ENCODE measurements at regions not wholly inside any gene's neighbourhood (a gene's known extent, or its start where the extent isn't known, plus 50 kb on each side); places are given as distances from the start of the nearest gene placed in this dataset.

DNA sequence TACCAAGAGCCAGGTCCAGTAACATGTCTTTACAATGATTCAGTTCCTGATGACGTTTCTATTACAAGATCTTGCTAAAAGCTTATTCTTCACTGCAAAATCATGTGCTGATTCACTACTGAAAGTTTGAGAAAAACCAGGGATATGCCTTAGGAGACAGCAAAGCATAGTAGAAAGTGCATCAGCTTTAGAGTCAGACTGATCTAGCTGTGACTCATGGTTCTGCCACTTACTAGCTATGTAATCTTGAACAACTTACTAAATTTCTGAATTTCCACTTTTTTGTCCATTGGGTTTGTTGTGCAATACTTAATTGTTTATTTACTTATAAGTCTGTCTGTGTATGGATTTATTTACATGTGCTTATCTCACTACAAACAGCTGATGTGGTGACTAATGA is 198.5 kb upstream of the RSPO3 start:
- H3K4me3 ChIP-seq = no peak overlapping the region
- peak overlapping the region; percentile 32 for H3K27ac ChIP-seq
- H3K36me3 ChIP-seq = no peaks in the 10 kb centered on the region
- H3K9me3 ChIP-seq (replicated peaks) = no peaks in the 10 kb centered on the region
- H3K27me3 ChIP-seq (replicated peaks) = no peaks in the 10 kb centered on the region; the same call in 1 of the 2 replicates
- peaks cover 15% of the 10 kb centered on the region for H3K4me1 ChIP-seq (replicated peaks)
- peak; percentile 41 to 66 for DNase-seq (ENCODE audit: low read depth in 1 of 2, low spot score in 2 of 2)

DNA sequence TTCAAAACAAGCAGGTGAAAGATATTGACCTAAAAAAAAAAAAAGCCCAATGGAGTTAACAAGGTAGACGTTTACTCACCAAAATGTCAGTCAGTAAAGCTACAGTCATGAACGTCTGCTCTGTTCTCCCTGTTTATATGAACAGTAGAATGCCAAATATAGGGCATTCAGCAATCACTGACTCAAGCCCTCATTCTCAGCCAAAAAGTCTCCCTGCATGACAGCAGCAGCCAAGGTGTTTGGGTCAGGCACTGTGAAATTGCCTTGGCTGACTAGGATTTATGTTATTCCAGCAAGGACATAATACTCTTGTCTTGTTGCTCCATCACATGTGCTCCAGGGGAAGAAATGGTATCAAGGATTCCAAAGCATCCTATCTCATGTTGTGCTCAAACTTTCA is 194.7 kb upstream of the RSPO3 start:
- H3K4me3 ChIP-seq = no peak overlapping the region
- H3K4me1 ChIP-seq (replicated peaks) = peaks cover 15% of the 10 kb centered on the region
- no peak for DNase-seq (ENCODE audit: low read depth in 1 of 2, low spot score in 2 of 2)
- H3K36me3 ChIP-seq = no peaks in the 10 kb centered on the region
- no peaks in the 10 kb centered on the region; the same call in 1 of the 2 replicates for H3K27me3 ChIP-seq (replicated peaks)
- no peaks in the 10 kb centered on the region for H3K9me3 ChIP-seq (replicated peaks)
- no peak overlapping the region for H3K27ac ChIP-seq

DNA sequence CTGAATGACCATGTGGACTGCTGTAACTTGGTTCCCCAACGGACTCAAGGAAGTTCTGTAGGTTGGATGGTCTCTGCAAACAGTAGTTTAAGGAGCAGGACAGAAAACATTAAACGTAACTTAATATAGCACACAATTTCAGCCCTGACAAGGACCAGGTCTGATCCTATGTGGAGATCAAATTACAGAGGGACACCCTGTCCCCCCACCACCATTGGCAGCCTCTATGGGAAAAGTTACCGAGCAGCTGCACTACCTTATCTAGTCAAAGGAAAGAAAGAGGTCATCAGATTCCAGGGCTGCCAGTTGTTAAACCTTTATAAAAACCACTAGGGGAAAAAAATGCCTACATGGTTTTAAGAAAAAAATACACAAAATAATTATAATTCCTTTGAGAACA is 191.5 kb upstream of the RSPO3 start:
- no peak for DNase-seq (ENCODE audit: low read depth in 1 of 2, low spot score in 2 of 2)
- H3K27me3 ChIP-seq (replicated peaks) = no peaks in the 10 kb centered on the region; the same call in 1 of the 2 replicates
- no peaks in the 10 kb centered on the region for H3K4me1 ChIP-seq (replicated peaks)
- H3K9me3 ChIP-seq (replicated peaks) = no peaks in the 10 kb centered on the region
- H3K36me3 ChIP-seq = no peaks in the 10 kb centered on the region
- no peak overlapping the region for H3K27ac ChIP-seq
- no peak overlapping the region for H3K4me3 ChIP-seq

DNA sequence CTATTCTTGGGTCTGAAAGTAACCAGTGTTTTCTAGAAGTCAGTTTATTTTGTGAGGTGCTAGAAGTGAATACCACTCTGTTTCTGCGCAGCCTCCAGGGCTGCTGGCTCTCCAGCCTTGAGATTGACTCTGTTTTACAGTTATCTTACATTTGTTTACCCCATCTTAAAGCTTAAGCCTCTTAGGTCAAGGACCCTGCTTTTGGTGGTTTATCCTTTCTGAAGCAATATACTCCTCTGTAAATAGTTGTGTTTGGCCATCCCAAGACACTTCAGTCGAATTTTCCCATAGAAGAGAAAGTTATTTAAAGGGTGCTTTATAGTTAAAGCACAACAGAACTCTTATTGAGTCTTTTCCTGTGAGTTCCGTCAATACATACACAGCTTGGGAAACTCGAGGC is 190.6 kb upstream of the RSPO3 start:
- no peak overlapping the region for H3K27ac ChIP-seq
- no peaks in the 10 kb centered on the region; the same call in 1 of the 2 replicates for H3K27me3 ChIP-seq (replicated peaks)
- no peak for DNase-seq (ENCODE audit: low read depth in 1 of 2, low spot score in 2 of 2)
- H3K36me3 ChIP-seq = no peaks in the 10 kb centered on the region
- H3K4me1 ChIP-seq (replicated peaks) = no peaks in the 10 kb centered on the region
- no peaks in the 10 kb centered on the region for H3K9me3 ChIP-seq (replicated peaks)
- no peak overlapping the region for H3K4me3 ChIP-seq

DNA sequence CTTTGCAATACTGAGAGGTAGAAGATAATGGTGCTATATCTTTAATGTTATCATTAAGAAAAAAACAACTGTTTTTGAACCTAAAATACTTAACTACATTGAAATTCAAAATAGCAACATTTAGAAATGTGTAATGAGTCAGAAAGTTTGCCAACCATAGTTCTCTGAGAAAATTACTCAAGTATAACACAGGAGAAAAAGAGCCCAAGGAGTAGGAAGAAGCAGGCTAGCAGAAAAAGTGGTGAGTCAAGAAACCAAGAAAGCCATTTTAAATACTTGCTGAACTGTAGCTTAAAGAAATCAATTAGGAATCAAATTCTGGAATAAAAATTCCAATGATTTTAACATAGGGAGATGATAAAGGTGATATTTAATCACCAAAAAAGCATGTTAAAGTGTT is 181.0 kb upstream of the RSPO3 start:
- no peak overlapping the region for H3K4me3 ChIP-seq
- H3K4me1 ChIP-seq (replicated peaks) = no peaks in the 10 kb centered on the region
- peaks cover 6% of the 10 kb centered on the region for H3K27me3 ChIP-seq (replicated peaks)
- no peaks in the 10 kb centered on the region for H3K36me3 ChIP-seq
- no peak overlapping the region for H3K27ac ChIP-seq
- no peaks in the 10 kb centered on the region for H3K9me3 ChIP-seq (replicated peaks)
- DNase-seq (ENCODE audit: low read depth in 1 of 2, low spot score in 2 of 2) = no peak

DNA sequence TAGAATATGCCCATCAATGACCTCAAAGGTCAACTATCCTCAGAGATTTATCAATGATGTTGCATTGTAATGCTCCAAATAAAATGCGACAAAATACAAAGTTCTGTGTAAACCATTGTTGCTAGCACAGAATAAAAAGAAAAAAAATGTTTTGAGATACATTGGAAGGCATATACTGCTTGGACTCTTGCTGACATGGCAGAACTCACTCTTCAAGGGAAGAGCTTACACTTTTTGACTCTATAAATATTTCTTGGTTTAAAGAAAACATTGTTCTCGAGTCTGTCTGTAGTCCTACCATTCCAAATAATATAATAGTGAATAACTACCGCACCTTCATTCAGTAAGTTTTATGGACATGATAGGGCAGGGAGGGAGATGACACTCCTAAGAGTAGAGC is 178.7 kb upstream of the RSPO3 start:
- Histone ChIP-seq H3K4me1 (replicated peaks) (no peaks in the 10 kb centered on the region), H3K27ac (no peak overlapping the region), H3K36me3 (no peaks in the 10 kb centered on the region), H3K4me3 (no peak overlapping the region), H3K27me3 (replicated peaks) (peaks cover 6% of the 10 kb centered on the region), H3K9me3 (replicated peaks) (no peaks in the 10 kb centered on the region)
- no peak for DNase-seq (ENCODE audit: low read depth in 1 of 2, low spot score in 2 of 2)

DNA sequence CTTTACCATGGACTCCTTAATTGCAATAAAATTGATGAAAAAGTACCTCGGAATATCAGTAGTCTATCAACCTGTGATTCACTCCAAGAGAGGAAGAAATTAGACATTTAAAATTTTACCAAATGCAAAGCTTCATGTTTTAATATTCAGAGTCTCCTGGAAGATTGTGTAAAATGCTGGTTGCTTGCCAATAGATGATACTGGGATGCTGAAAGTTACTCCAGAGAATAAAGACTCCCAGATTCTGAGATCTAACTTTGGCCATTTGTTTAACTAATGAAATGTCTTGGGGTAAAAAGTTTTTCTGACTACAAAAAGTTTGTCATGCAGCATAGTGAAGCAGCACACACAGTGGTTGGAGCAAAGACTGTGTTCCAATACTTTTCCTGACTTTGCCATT is 176.7 kb upstream of the RSPO3 start:
- Histone ChIP-seq H3K36me3 (no peaks in the 10 kb centered on the region), H3K4me3 (no peak overlapping the region), H3K9me3 (replicated peaks) (no peaks in the 10 kb centered on the region), H3K27ac (no peak overlapping the region), H3K27me3 (replicated peaks) (peaks cover 6% of the 10 kb centered on the region; the same call in 1 of the 2 replicates), H3K4me1 (replicated peaks) (no peaks in the 10 kb centered on the region)
- DNase-seq (ENCODE audit: low read depth in 1 of 2, low spot score in 2 of 2) = no peak

DNA sequence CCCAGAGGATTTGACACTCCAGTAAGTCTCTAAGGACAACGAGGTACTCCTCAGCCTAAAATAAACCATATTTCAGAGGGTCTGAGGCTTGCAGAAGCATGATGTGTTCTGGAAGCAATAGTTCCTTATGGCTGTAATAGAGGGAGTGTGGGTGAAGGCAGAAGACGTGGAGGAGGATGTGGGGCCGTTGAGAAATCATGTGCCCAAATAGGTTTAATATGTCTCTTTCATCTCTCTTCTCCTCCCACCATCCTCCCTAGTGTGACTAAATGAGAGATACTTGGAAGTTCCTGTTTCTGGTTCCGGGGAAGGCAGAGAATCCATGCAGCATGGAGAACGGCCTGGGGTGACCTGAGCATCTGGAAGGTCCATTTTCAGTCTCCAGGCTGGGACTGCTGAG is 174.0 kb upstream of the RSPO3 start:
- DNase-seq (ENCODE audit: low read depth in 1 of 2, low spot score in 2 of 2) = no peak
- Histone ChIP-seq H3K27me3 (replicated peaks) (peaks cover 6% of the 10 kb centered on the region; the same call in 1 of the 2 replicates), H3K27ac (no peak overlapping the region), H3K4me1 (replicated peaks) (no peaks in the 10 kb centered on the region), H3K4me3 (no peak overlapping the region), H3K36me3 (no peaks in the 10 kb centered on the region), H3K9me3 (replicated peaks) (no peaks in the 10 kb centered on the region)

DNA sequence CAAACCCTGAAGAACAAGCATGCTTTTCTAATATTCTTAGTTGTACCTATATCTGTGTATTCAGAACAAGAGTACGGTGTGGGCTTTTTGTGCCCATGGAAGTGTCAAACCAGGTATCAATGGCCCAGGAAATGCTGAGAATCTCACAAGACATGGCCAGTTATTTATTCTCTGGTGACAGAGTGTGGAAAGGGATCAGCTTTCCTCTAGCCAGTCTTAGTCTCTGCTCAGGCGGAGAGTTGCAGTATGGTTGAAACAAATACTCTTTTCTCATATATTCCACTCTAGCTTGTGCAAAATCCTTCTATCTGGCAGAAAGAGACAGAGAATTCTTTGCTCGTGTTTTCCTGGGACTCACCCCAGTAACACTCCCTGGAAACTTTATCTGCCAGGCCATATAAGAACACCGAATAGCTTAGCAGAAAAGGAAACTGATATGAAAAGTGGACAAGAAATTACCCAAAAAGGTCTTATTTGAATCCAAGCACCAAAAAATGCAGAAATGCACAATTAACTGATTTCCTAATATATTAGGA is 173.3 kb upstream of the RSPO3 start:
- no peak overlapping the region for H3K4me3 ChIP-seq
- H3K27ac ChIP-seq = no peak overlapping the region
- DNase-seq (ENCODE audit: low read depth in 1 of 2, low spot score in 2 of 2) = no peak
- no peaks in the 10 kb centered on the region for H3K9me3 ChIP-seq (replicated peaks)
- H3K4me1 ChIP-seq (replicated peaks) = no peaks in the 10 kb centered on the region
- no peaks in the 10 kb centered on the region for H3K36me3 ChIP-seq
- H3K27me3 ChIP-seq (replicated peaks) = peaks cover 6% of the 10 kb centered on the region; the same call in 1 of the 2 replicates

DNA sequence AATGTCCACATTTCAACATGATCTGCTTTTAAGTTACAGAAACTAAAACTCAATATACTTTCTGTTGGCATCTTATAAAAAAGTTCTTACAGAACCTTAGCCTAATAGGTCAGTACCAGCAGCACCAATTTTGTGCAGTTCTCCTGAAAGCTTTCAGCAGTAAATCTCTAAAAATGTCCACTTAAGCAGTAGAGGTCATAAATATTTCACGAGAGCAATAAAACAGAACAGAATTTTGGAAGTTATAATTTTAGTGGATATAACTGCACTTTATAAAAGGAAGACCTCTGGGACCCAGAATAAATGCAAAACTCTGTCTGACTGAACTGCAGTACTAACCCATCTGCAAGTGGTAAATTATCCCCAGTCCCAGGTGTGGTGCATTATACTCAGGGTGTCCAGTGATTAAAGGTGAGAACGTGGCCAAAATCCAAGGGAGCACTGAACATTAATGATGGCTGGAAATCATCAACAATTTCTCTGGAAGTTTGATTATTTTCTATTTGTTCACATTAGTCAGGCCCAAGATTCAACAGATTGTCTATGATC is 172.6 kb upstream of the RSPO3 start:
- Histone ChIP-seq H3K9me3 (replicated peaks) (no peaks in the 10 kb centered on the region), H3K36me3 (no peaks in the 10 kb centered on the region), H3K4me3 (no peak overlapping the region), H3K4me1 (replicated peaks) (no peaks in the 10 kb centered on the region), H3K27ac (no peak overlapping the region), H3K27me3 (replicated peaks) (peaks cover 4% of the 10 kb centered on the region; the same call in 1 of the 2 replicates)
- DNase-seq (ENCODE audit: low read depth in 1 of 2, low spot score in 2 of 2) = no peak

DNA sequence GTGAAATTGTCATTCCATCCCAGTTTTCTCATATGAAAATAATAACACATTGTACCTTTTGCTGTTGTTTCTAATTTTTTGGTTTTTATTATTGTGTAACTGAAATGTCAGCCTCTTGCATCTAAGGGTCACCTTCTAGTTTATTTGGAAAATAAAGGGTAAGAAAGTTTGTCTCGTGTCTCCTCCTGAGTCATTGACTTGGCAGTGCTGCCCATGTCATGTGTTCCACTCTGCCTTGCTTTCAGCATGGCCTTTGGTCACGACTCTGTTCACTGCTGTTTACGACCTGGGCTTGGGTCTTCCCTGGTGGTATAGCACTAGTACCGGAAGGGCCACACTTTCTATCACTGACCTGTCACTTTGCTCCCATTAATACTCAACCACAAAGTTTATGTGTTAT is 171.4 kb upstream of the RSPO3 start:
- H3K9me3 ChIP-seq (replicated peaks) = no peaks in the 10 kb centered on the region
- H3K27me3 ChIP-seq (replicated peaks) = no peaks in the 10 kb centered on the region
- H3K36me3 ChIP-seq = no peaks in the 10 kb centered on the region
- no peaks in the 10 kb centered on the region for H3K4me1 ChIP-seq (replicated peaks)
- no peak overlapping the region for H3K27ac ChIP-seq
- no peak for DNase-seq (ENCODE audit: low read depth in 1 of 2, low spot score in 2 of 2)
- H3K4me3 ChIP-seq = no peak overlapping the region

DNA sequence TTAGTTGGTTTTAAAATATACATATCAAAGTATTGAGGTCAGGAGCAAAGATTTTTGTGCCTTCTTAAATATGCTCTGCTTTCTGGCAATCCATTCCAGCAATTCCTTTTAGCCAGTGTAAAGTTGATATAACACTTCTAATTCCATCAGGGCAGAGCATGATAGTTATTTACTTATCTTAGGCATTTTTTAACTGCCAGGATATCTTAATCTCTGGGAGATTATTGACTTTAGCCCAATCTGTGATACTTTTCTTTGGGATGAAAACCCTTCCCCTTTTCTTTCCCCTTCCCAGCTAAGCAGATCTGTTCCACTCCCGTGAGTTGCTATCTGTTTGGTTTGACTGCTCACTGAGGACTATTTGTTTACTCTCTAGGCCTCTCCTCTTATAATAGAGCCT is 168.7 kb upstream of the RSPO3 start:
- no peaks in the 10 kb centered on the region for H3K4me1 ChIP-seq (replicated peaks)
- no peaks in the 10 kb centered on the region for H3K9me3 ChIP-seq (replicated peaks)
- no peaks in the 10 kb centered on the region for H3K36me3 ChIP-seq
- DNase-seq (ENCODE audit: low read depth in 1 of 2, low spot score in 2 of 2) = no peak
- no peaks in the 10 kb centered on the region for H3K27me3 ChIP-seq (replicated peaks)
- H3K27ac ChIP-seq = no peak overlapping the region
- no peak overlapping the region for H3K4me3 ChIP-seq

DNA sequence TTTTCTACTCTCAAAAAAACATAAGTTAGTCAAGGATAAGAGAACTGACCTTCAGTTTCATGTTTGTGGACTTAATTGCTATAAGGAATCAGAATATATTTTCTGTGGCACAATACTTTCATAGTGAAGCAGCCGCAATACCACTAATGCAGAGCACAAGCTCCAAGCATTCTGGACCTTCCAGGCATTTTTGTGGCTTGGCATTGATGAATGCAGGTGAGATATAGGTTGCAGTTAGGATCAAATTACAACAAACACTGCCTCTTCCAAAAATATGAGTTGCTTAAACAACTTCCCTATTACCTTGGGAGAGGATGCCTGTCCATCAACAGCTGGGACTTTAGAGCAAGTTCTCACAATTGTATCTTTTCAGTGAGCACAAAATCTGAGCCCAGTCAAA is 162.8 kb upstream of the RSPO3 start:
- no peaks in the 10 kb centered on the region for H3K9me3 ChIP-seq (replicated peaks)

DNA sequence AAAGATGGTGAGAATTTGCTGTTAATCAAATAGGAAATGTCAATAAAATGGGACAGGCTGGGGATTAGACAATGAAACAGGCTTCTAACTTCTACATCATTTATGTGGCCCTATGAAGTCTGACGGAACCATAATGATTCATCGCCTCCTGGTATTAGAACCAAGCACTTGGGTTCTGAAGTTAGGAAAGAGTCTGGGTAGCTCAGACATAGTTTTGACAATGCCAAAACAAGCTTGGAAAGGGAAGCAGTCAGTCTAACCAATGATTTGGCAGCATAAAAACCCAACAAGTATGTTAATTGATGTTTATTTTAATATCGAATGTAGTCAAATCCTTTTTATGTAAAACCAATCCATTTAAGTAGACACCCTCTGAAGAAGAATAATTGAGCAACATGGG is 160.8 kb upstream of the RSPO3 start:
- Histone ChIP-seq H3K4me3 (no peak overlapping the region), H3K27me3 (replicated peaks) (no peaks in the 10 kb centered on the region), H3K27ac (no peak overlapping the region), H3K36me3 (no peaks in the 10 kb centered on the region), H3K4me1 (replicated peaks) (no peaks in the 10 kb centered on the region), H3K9me3 (replicated peaks) (no peaks in the 10 kb centered on the region)
- no peak for DNase-seq (ENCODE audit: low read depth in 1 of 2, low spot score in 2 of 2)

More for the DNA sequence above, 162.8 kb upstream of the RSPO3 start:
- H3K4me1 ChIP-seq (replicated peaks) = no peaks in the 10 kb centered on the region
- DNase-seq (ENCODE audit: low read depth in 1 of 2, low spot score in 2 of 2) = no peak
- H3K27ac ChIP-seq = no peak overlapping the region
- H3K27me3 ChIP-seq (replicated peaks) = no peaks in the 10 kb centered on the region
- no peaks in the 10 kb centered on the region for H3K36me3 ChIP-seq
- no peak overlapping the region for H3K4me3 ChIP-seq

DNA sequence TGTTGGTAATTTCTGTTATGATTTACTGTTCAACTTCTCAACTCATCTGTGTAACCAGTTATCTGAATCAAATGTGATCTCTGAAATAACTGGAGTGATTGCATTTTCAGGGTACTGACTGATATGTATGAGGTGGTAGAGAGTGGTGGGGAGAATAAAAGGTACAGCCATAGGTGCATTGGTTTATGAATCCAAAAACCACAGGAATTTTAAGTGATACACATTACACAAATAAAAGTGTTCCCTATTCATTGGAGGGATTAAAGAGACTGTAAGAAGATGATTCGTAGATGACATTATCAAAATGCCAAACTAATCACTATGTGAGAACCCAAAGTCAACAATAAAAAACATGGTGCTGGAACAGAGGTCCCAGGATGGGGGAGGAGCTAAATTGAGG is 158.7 kb upstream of the RSPO3 start:
- Histone ChIP-seq H3K27me3 (replicated peaks) (no peaks in the 10 kb centered on the region), H3K36me3 (no peaks in the 10 kb centered on the region), H3K27ac (no peak overlapping the region), H3K4me1 (replicated peaks) (no peaks in the 10 kb centered on the region), H3K4me3 (no peak overlapping the region), H3K9me3 (replicated peaks) (no peaks in the 10 kb centered on the region)
- DNase-seq (ENCODE audit: low read depth in 1 of 2, low spot score in 2 of 2) = no peak
